Activated T-cell treated with anti-CD3 and anti-CD28 coated beads for 24 hours (primary cell): ENCODE measurements at regions not wholly inside any gene's neighbourhood (a gene's known extent, or its start where the extent isn't known, plus 50 kb on each side); places are given as distances from the start of the nearest gene placed in this dataset.

ENCODE experiments used
- DNase-seq: peaks from one replicate; pipeline ENCODE4 v3.0.0-alpha.2; 2020; ENCODE audit warnings: low read depth

DNA sequence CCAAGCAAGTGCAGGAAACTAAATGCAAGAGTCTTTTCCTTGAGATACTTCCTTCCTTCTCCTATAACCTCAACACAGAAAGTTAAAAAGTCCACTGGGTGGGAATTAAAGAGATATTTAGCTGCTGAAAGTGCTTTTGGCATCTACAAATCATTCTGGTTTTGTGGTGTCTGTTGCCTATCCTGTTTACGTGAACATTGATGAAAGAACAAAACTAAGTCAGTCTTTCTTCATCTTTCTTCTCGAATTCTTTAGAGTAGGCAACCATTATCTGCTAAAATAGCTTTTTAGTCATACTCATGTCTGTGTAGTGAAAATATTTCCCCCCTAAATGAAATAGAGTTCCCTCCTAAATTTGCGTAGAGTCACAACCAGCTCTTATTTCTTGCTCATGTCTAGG, 838.6 kb downstream of the GATA3 start:
- DNase-seq, result no peak

DNA sequence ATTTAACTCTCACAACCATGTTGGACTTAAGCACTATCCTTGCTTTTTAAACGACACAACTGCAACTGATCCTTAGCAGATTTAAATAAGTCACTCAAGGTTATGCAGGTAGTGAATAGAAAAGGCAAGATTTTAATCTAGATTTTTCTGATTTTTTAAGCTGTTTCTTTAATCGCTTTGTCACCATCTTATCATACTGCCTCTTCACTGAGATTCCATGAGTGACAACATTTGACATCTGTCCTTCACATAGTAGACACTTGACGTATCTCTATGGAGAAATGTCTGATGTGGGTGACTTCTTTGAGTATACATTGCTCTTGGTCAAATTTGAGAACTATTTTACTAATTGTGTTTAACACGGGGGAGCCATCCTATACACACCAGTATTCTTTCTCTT, 839.7 kb downstream of the GATA3 start:
- no peak for DNase-seq

DNA sequence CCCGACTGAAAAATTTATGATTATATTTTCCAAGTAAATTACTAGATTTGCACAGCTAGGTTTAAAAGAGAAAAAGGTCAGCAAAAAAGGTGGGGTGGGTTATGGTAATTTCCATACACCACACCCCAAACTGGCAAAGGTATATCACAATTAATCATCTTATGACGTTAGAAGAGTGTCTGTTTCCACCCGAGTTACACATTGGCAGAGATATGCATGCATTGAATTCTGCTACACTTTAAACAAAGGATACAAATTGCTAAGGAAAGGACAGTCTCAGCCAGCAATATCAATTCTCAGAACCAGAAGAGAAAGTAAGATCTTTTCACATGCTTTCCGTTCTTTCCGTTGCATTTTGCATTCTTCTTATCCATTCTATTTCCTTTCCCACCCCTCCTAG, 843.3 kb downstream of the GATA3 start:
- DNase-seq, result no peak

DNA sequence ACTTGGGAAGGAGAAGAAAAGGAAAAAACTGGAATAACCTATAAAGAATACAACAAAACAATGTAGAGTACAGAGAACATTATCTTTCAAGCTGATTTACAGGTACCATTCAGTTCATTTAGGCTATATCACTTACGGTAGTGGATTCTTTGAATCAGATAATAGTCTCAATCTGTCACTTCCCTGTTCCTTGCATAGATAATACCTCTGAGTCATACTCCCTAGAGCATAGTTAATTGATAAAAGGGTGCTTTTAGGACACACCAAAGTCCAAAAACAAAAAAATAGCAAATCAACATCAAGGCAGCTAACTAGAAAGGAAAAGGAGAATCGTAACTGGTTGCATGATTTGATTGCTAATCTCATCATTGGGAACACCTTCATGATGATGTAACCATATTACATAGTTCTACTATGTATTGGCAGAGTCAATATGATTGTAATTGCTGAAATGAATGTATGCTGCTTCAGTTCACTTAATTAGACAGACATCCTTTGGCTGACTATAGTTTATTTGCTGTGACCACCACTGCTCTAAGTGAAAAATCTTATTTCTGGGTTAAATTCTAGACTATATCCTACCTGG, 844.4 kb downstream of the GATA3 start:
- DNase-seq, result no peak

DNA sequence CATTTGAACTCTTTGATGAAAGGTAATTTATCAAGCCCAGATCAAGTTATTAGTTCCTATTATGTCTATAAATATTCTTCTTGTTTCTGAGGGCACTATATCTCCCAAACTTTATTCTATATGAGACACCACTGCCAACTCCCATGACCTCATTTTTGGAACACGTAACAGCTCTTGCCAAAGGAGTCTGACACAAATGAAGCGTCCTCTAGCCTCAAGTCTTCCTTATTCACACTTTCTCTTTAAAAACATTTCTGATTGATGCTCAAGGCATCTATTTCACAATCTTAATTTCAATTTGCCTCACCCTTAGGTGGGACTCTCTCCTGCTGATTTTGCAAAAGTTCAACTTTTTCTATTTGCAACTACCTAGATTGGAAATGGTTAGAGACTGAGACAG, 848.4 kb downstream of the GATA3 start:
- no peak for DNase-seq

DNA sequence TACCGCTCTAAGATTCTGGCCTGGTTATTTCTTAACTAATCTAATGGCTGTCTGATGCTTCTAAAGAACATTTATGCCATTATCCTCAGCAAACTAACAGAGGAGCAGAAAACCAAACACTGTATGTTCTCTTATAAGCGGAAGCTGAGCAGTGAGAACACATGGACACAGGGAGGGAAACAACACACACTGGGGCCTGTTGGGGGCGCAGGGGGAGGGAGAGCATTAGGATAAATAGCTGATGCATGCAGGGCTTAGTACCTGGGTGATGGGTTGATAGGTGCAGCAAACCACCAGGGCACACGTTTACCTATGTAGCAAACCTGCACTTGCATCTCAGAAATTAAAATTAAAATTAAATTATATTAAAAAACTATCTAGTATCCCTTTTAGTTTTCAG, 853.5 kb downstream of the GATA3 start:
- no peak for DNase-seq

DNA sequence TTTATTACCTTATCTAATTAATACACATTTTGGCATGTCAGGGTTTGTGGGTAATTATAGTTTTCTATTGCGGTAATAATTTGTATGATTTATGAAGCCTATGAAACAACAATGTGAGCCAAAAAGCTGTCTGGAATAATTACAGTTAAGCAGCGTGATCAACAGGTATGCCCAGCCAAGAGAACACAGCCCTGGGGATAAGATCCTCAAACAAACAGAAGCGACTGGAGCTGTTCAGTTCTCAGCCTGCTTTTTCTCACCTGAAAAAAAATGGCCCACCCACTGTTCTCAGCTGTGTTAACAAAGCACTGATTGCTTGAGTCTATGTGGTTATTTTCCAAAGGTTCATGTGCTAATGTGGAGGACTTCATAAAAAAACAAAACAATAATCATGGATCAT, 855.8 kb downstream of the GATA3 start:
- no peak for DNase-seq

DNA sequence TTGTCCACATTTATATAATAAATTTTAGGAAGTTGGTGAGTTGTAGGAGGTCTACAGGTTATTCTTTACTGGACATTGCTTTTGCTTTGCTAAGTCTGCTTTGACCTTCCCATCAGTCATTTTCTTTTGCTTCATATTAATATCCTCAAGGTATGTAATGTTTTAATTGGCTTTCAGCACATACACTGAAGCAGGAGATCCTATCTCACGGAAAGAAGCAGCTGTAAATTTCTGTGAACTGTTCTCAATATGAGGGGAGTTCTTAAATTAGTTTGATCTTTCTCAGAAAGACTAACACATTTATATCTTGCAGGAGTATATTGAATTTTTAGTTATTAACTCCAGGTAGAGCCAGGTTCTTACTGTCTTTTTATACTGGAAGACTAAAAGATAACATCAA, 856.5 kb downstream of the GATA3 start:
- no peak for DNase-seq

DNA sequence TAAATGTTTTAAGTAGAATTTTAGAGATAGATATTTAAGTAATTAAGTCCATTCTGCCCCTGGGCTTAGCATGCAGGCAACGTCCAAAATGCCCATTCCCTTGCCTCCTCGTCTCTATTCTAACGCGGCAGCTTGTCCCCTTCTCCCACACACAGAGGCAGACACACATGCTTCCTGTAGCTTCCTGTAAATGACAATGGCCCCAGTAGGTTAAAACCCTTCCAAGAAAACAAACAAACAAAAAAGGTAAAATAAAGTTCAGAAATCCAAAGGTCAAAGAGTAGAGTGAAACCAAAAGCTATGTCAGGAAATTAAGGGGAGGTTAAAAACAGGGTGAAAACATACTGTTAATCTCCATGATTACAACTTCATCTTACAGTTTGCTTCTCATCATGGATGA, 857.6 kb downstream of the GATA3 start:
- no peak for DNase-seq

DNA sequence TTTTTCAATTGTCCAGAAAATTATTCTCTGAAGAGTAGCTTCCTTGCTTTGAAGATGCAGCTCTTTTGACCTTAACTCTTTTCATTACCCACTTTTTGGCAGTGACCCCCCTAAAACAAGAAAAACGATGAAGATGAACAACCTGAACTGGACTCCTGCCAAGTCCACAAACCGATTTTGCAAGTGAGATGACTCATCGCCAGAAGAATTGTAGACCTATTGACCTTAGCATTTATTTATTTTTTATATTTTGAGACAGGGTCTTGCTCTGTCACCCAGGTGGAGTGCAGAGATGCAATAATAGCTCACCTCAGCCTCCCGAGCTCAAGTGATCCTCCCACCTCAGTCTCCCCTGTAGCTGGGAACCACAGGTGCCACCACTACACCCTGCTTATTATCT, 859.2 kb downstream of the GATA3 start:
- DNase-seq, result no peak

DNA sequence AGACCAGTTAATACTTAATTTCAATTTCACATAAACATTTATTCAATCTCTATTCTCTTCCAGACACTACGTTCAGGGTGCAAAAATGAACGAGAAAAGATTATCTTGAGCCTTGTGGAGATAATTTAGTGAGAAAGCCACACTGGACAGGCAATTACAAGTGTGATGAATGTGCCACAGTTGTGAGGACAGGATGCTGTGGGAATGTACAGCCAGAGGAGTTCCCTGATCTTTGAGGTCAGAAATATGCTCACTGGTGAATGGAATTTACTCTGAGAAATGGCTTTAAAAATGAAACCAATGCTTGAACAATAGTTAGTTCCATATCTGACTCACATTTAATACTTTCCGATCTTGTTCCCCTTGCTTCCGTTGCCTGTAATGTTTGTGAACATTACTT, 864.8 kb downstream of the GATA3 start:
- no peak for DNase-seq

DNA sequence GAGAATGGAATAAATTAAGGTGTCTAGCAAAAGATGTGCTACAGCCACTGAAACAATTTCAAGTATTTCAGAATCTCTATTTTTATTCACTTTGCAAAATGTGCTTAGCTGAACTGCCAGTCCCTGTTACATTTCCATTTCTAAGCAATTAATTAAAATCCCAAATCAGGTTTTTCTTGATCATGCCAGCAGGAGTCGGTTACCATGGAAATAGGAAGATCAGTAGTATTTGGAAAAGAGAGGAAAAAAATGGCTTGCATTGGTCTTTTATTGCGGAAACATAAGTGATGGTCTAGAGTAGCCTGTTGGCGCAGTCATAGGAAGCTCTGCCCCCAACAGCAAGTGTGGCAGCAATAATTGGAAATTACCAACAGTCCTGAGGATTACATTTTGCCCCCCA, 867.1 kb downstream of the GATA3 start:
- DNase-seq, result no peak

DNA sequence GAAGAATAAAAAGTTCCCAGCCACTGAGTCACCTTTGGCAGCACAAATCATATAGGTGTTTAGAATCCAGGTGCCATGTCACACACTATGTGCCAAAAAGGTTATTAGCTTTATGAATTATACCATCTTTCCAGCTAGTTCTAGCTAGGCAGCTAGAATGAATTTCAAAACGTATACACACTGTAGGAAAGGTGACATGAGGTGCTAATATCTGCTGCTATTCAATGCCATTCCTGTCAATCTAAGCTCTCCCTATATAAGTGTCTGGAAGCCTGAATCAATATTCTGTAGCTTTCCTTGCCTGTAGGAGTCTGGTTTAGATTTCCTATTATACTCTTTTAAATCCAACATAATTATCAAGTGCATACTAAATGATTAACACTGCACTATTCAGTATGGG, 868.6 kb downstream of the GATA3 start:
- no peak for DNase-seq

DNA sequence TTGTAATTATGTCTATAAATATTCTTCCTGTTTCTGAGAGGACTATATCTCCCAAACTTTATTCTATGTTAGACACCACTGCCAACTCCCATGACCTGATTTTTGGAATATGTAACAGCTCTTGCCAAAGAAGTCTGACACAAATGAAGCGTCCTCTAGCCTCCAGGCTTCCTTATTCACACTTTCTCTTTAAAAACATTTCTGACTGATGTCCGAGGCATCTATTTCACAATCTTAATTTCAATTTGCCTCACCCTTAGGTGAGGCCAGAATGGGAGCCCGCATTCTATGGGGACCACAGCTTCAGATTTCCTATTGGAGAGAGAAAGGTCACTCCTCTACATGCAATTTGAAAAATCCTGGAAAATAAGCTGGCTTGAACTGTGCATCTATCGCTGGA, 873.2 kb downstream of the GATA3 start:
- DNase-seq, result no peak

DNA sequence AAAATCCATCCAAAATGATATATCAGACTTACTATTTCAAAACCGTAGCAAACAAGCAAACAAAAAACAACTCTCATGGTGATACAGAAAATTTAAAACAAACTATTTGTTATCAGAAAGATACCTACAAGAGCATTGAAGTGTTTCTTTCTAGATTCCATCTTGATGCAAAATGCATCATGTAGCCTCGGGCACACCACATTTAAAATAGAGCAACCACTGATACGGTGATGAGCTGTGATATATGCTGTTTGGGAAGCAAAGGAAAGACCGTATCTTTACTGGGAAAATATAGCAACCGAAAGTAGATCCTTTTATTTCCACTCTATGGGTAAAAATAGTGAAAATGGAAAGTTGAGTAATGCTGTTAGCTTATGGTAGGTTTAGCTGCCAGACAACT, 892.0 kb downstream of the GATA3 start:
- DNase-seq, result no peak

DNA sequence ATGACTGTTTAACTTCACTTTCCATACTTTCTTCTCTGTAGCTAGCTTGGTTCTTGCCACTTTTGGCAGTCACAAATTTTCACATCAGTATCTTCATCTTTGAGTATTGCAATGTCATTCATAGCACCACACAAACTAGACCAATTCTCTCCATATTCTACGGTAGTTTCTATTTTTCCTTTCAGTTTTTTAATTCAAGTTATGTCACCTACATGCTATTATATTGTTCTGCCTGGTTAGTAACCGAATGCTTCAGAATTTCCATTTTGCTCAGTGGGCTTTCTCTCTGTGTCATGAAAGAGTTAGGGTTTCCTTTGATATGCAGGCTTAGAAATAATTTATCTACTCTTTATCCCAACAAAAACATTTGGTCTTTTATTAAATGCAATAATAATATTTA, 896.5 kb downstream of the GATA3 start:
- DNase-seq, result no peak

DNA sequence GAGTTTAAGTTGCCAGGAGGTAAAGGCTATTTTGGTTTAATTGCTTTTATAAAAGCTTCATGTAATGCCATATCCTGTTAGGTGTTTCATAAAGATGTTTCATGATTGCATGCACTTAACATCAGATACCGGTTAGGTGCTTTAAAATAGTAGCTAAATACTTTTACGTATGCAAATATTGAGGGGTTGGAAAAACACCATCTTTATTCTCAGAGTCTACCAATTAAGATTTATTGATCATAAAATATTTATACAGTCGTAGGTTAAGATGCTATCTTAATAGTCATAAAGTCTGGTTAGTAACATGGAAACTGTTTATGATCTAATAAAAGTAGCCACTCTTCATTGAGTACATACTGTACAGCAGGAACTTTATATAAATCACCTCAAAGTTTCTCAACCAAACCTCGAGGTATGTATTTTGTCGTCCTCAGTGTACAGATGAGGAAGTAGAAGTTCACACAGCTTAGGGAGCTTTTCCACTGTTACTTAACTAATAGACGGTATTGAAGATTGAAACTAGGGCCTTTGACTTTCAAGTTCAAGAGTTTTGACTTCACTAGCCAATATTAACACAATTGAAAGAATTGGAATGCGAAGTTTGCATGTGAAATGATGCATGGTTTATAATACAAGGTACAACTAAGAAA, 897.1 kb downstream of the GATA3 start:
- DNase-seq, result no peak

DNA sequence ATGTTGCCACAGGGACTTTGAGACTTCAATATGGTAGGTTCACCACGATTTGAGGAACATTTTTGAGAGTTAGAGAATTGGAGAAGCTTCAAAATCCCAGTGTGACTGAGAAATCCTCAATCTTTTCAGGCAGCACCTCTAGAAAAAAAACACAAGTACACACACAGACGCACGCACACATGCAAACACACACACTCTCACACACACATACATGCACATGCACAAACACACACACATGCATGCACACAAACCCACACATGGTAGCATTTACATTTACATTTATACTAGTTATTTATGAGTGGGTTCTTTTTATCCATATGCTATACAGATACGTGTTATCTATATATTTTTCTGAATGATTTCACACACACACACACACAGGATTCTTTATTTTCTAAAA, 901.9 kb downstream of the GATA3 start:
- no peak for DNase-seq

DNA sequence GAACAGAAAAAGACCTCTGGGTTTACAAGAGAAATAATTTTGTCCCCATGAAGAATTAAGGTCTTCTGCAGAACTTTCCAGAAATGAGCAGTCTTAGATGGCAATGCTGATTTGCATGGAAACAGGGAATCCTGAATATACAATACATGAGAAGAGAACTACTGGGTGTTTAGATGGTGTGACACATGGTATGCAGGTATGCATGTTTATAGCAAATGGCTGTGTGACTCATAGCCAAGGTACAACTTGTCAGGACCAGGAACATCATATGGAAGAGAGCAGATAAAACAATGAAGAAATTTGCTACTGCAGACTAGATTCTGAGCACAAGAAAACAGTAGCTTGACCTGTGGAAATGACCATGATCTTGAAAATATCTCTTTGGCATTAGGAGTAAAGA, 907.8 kb downstream of the GATA3 start:
- DNase-seq, result no peak

DNA sequence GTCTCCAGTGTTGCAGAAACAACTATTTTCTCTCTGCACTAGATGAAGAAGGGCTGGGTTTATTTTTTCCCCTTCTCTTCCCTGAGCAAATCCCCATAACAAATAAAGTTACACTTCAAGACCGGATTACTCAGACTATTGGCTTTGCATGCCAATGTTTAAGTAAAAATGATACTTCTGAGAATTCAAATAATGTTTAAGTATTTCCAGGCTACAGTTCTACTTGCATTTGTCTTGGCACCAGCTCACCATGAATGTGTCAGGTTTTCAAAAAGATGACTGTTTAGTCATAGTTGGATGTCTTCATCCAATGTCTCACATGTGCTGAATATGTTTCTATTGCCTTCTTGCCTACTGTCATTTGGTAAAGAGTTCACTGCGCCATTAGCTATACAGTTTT, 912.6 kb downstream of the GATA3 start:
- DNase-seq, result no peak

DNA sequence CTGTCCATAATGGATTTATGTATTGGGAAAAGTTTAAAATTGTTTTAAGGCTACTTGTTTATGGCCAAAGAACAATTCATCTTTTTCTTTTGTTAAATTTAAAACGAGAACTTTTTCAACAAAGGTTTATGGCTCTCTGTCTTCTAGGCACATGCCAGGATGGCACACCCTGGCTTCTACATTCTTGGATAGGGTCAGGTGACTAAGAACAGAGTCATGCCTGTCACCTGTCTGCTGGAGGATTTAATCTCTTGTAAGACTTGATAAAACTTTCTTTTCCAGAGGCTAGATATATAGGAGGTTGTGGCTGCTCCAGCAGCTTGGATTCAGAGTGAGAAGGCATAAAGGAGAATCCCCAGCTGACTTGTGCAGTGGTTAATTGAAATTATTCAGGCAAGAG, 915.4 kb downstream of the GATA3 start:
- DNase-seq, result no peak

DNA sequence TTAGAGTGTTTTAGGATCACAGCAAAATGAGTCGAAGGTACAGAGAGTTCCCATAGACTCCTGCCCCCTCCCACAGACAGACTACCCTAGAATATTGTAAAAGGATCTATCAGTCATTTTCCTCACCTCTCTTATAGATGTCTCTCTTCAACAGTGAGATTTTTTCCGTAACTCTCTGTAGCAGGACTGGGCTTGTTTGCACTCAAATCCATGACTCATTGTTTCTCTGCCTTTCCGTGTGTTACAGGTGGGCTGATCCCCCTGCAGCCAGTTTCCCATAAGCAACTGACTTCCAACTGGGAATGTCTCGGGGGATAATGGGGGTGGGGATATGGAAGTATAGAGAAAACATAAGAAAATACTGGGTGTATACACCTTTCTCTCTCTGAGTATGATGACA, 921.0 kb downstream of the GATA3 start:
- no peak for DNase-seq

DNA sequence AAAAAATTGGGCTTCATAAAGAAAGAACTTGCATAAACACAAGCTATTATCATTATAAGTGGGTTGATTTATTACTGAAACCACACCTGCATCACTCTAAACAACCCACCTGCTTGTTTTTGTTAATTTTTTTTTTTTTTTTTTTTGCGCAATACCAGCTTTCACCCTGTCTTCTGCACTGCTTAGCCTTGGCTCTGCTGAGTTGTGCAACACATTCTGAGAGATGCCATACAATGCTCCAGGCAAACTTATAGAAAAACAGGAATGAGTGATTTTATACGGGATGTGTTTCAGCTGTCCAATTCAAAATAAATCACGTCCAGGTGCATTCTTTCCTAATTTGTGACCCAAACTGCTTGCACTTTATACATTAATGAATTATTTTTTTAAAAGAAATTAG, 923.6 kb downstream of the GATA3 start:
- no peak for DNase-seq

DNA sequence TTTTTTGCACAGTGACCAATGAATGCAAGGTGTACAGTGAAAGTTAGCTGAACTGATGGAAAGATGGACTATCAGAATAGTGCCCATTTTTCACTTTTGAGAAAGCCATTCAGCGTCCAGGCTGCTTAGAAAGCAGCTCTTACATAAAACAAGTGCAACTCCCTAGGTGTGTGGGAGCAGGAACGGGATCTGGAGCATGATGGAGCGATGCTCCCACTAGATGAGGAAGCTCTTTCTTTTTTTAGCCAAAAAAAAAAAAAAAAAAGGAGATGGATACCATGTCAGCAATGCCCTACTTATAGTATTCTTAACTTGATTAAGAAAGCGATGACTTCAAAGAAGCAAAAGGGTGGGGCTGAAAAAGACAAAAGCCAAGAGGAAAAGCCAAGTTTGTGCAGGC, 925.5 kb downstream of the GATA3 start:
- DNase-seq, result no peak

DNA sequence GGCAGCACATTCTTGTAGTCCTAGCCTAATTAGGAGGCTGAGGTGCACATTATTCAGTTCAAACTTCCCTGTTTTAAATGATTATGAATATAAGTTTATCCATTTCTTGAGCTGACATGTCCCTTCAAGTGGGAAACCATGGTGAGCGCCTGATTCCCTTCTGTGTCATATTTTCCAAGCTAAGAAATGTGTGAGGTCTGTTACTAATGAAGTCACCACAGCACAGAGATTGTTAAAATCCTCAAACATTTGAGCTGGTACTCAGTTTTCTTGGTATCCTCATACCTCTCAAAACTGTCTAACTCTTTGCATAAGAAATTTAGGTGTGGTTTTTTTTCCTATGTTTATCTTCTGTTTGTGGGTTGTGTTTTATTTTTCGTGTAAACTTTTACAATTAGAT, 926.8 kb downstream of the GATA3 start:
- DNase-seq, result no peak
